Forelimb muscle (tissue), 1 donor: ENCODE measurements at regions not wholly inside any gene's neighbourhood (a gene's known extent, or its start where the extent isn't known, plus 50 kb on each side); places are given as distances from the start of the nearest gene placed in this dataset.
"Not testable (repeated sequence)": the region's sequence is repeated elsewhere in the genome, so short reads cannot be mapped to it uniquely, and the experiment has no call there.

Source experiments
- DNase-seq: peaks from one replicate; pipeline ENCODE4 v3.0.0-alpha.2; 2013; ENCODE audit warnings: low read depth

- DNase-seq = not testable (repeated sequence)
Measured at GRCh38 chr19:30944276-30944932, 404.8 kb downstream of the TSHZ3 start.

GRCh38 chr19:30943101-30943843 is 406.0 kb downstream of the TSHZ3 start:
- DNase-seq = no peak

GRCh38 chr19:30942636-30943035 is 406.6 kb downstream of the TSHZ3 start:
- no peak for DNase-seq

- no peak for DNase-seq
Measured at GRCh38 chr19:30941591-30941990, 407.6 kb downstream of the TSHZ3 start.

- no peak for DNase-seq
Measured at GRCh38 chr19:30936276-30936675, 413.0 kb downstream of the TSHZ3 start.

GRCh38 chr19:30935146-30935545 is 414.1 kb downstream of the TSHZ3 start:
- no peak for DNase-seq

- DNase-seq = not testable (repeated sequence)
Measured at GRCh38 chr19:30933454-30933853, 415.8 kb downstream of the TSHZ3 start.

- no peak for DNase-seq
Measured at GRCh38 chr19:30932854-30933253, 416.4 kb downstream of the TSHZ3 start.

- DNase-seq = no peak
Measured at GRCh38 chr19:30930941-30931706, 418.1 kb downstream of the TSHZ3 start.

- no peak for DNase-seq
Measured at GRCh38 chr19:30927705-30928104, 421.5 kb downstream of the TSHZ3 start.

- DNase-seq = no peak
Measured at GRCh38 chr19:30924670-30925069, 424.6 kb downstream of the TSHZ3 start.

GRCh38 chr19:30924069-30924636 is 425.1 kb downstream of the TSHZ3 start:
- no peak for DNase-seq

- DNase-seq = no peak
Measured at GRCh38 chr19:30923621-30924020, 425.6 kb downstream of the TSHZ3 start.

GRCh38 chr19:30923096-30923495 is 426.1 kb downstream of the TSHZ3 start:
- no peak for DNase-seq

GRCh38 chr19:30920222-30920621 is 429.0 kb downstream of the TSHZ3 start:
- no peak for DNase-seq

GRCh38 chr19:30919737-30920136 is 429.5 kb downstream of the TSHZ3 start:
- no peak for DNase-seq

GRCh38 chr19:30916238-30916637 is 433.0 kb downstream of the TSHZ3 start:
- DNase-seq = no peak

- no peak for DNase-seq
Measured at GRCh38 chr19:30911491-30911890, 437.7 kb downstream of the TSHZ3 start.

GRCh38 chr19:30910485-30911240 is 438.6 kb downstream of the TSHZ3 start:
- DNase-seq = no peak

GRCh38 chr19:30909216-30909615 is 440.0 kb downstream of the TSHZ3 start:
- no peak for DNase-seq

- no peak for DNase-seq
Measured at GRCh38 chr19:30908262-30908771, 440.9 kb downstream of the TSHZ3 start.
